ENCODE measurements at regions not wholly inside any gene's neighbourhood (a gene's known extent, or its start where the extent isn't known, plus 50 kb on each side); places are given as distances from the start of the nearest gene placed in this dataset.

GRCh38 chr4:3873408-3874027, 107.3 kb downstream of the ADRA2C start:
- TF ChIP-seq FOXM1 (IDR thresholded peaks at IDR 0.05; ENCODE audit: borderline replicate concordance) (no peak), CTBP1 (IDR thresholded peaks at IDR 0.05; ENCODE audit: borderline replicate concordance) (no peak), SUZ12 (IDR thresholded peaks at IDR 0.05) (no peak), ELF4 (IDR thresholded peaks at IDR 0.05) (no peak), HDGF (IDR thresholded peaks at IDR 0.05; ENCODE audit: borderline replicate concordance) (no peak), BHLHE40 (IDR thresholded peaks at IDR 0.05; ENCODE audit: borderline replicate concordance) (no peak), TARDBP (IDR thresholded peaks at IDR 0.05) (no peak), SP1 (IDR thresholded peaks at IDR 0.05) (no peak), FOXA1 (IDR thresholded peaks at IDR 0.05) (no peak), FOXK2 (IDR thresholded peaks at IDR 0.05) (no peak)
